H1 (cell line): ENCODE measurements at regions not wholly inside any gene's neighbourhood (a gene's known extent, or its start where the extent isn't known, plus 50 kb on each side); places are given as distances from the start of the nearest gene placed in this dataset.

Experiments
- CTCF ChIA-PET: fragments of 300-600 bp; sonication (Branson Sonifier 250); formaldehyde crosslinking; loops from one replicate; lab custom pipeline; 2021; ENCODE audit not compliant: partially characterized antibody; lab: Charles Lee
- POLR2A ChIA-PET: fragments of 300-600 bp; sonication (Branson Sonifier 250); formaldehyde crosslinking; loops from one replicate; lab custom pipeline; 2021; ENCODE audit warnings: inconsistent platforms; ENCODE audit not compliant: partially characterized antibody; lab: Charles Lee
- DNase-seq, 2 experiments: peaks; one replicate each; pipeline versions ENCODE4 v3.0.0 to v3.0.0-alpha.2; 2010 to 2022; ENCODE audit warnings: low spot score in 2 of 2, low read depth in 1 of 2, mixed read lengths in 1 of 2
- FAIRE-seq: peaks from 2 replicates; lab custom pipeline; 2011; peaks lifted over from hg19 to GRCh38; lab: Jason Lieb, UNC
- H2AFZ ChIP-seq: 2 replicates; pipeline ENCODE4 v1.8.1; 2012; ENCODE audit warnings: low read length, inconsistent platforms
- H2AK5ac ChIP-seq: 2 replicates; pipeline ENCODE4 v1.6.1; 2013; ENCODE audit warnings: low read depth, low read length
- H2BK120ac ChIP-seq: replicated peaks from 2 replicates; pipeline ENCODE3; 2013; ENCODE audit warnings: low read depth, low read length, inconsistent platforms
- H2BK12ac ChIP-seq: 2 replicates; pipeline ENCODE4 v1.6.1; 2013; ENCODE audit warnings: low read depth, low read length
- H2BK15ac ChIP-seq: 2 replicates; pipeline ENCODE4 v1.6.1; 2013; ENCODE audit warnings: low read length
- H2BK20ac ChIP-seq: 2 replicates; pipeline ENCODE4 v1.6.1; 2013; ENCODE audit warnings: low read length
- H2BK5ac ChIP-seq: 2 replicates; pipeline ENCODE4 v1.6.1; 2013; ENCODE audit warnings: low read depth, low read length
- H3K14ac ChIP-seq: 2 replicates; pipeline ENCODE4 v1.6.1; 2013; ENCODE audit warnings: inconsistent platforms; ENCODE audit not compliant: insufficient read length
- H3K18ac ChIP-seq: 2 replicates; pipeline ENCODE4 v1.6.1; 2013; ENCODE audit warnings: low read length; ENCODE audit errors: extremely low read depth
- H3K23ac ChIP-seq: 2 replicates; pipeline ENCODE4 v1.6.1; 2013; ENCODE audit warnings: inconsistent platforms; ENCODE audit not compliant: insufficient read length
- H3K23me2 ChIP-seq: 2 replicates; pipeline ENCODE4 v1.6.1; 2013; ENCODE audit warnings: low read depth, low read length
- H3K27ac ChIP-seq: 2 replicates; pipeline ENCODE4 v1.6.1; 2011; ENCODE audit warnings: low read depth, low read length, inconsistent platforms
- H3K27me3 ChIP-seq, 4 experiments: replicated peaks in 1 of 4; 1 replicate in 1 of 4; 2 replicates in 3 of 4; pipeline versions ENCODE4 v1.6.1 to v1.8.1; 2011 to 2013; ENCODE audit warnings: low read length in 3 of 4, mild to moderate bottlenecking in 3 of 4, inconsistent platforms in 2 of 4, mixed read lengths in 2 of 4, moderate library complexity in 1 of 4; ENCODE audit not compliant: control insufficient read depth in 3 of 4, insufficient read depth in 3 of 4; ENCODE audit errors: extremely low read depth in 1 of 4
- H3K36me3 ChIP-seq, 4 experiments: 2 replicates each; pipeline versions ENCODE4 v1.6.1 to v1.8.1; 2011 to 2013; ENCODE audit warnings: mild to moderate bottlenecking in 4 of 4, low read length in 3 of 4, moderate library complexity in 2 of 4, control low read depth in 1 of 4, inconsistent platforms in 1 of 4; ENCODE audit not compliant: insufficient read depth in 4 of 4, control insufficient read depth in 2 of 4
- H3K4ac ChIP-seq: replicated peaks from 2 replicates; pipeline ENCODE3; 2013; ENCODE audit warnings: low read length, low read depth, mixed read lengths, inconsistent platforms; ENCODE audit not compliant: insufficient read length
- H3K4me1 ChIP-seq, 4 experiments: replicated peaks in 1 of 4; 1 replicate in 1 of 4; 2 replicates in 3 of 4; pipeline versions ENCODE4 v1.6.1 to v1.8.1; 2011 to 2013; ENCODE audit warnings: low read length in 3 of 4, inconsistent platforms in 2 of 4, mixed read lengths in 1 of 4; ENCODE audit not compliant: insufficient read depth in 4 of 4, control insufficient read depth in 3 of 4
- H3K4me2 ChIP-seq, 2 experiments: 2 replicates each; pipeline versions ENCODE4 v1.6.1 to v1.8.1; 2011 to 2013; ENCODE audit warnings: low read depth in 2 of 2, low read length in 2 of 2, control low read depth in 1 of 2, inconsistent platforms in 1 of 2, mild to moderate bottlenecking in 1 of 2; ENCODE audit not compliant: insufficient read depth in 1 of 2
- H3K4me3 ChIP-seq, 4 experiments: fragments of 200-600, 300-600 bp in 1 of 4; sonication (generic), shearing (Covaris generic), sonication (Bioruptor Twin) in 1 of 4; 2 replicates each; pipeline versions ENCODE4 v1.5.1 to v1.8.1; 2011 to 2016; ENCODE audit warnings: low read length in 4 of 4, low read depth in 3 of 4, control low read depth in 2 of 4, inconsistent platforms in 2 of 4, mild to moderate bottlenecking in 2 of 4, mixed read lengths in 1 of 4, moderate library complexity in 1 of 4; ENCODE audit not compliant: insufficient read depth in 2 of 4; ENCODE audit errors: extremely low read depth in 1 of 4
- H3K56ac ChIP-seq: replicated peaks from 2 replicates; pipeline ENCODE3; 2013; ENCODE audit warnings: low read depth, mild to moderate bottlenecking, mixed read lengths, low read length, inconsistent platforms; ENCODE audit not compliant: insufficient read length
- H3K79me1 ChIP-seq: 2 replicates; pipeline ENCODE4 v1.6.1; 2013; ENCODE audit warnings: low read depth, low read length, control low read depth
- H3K79me2 ChIP-seq, 2 experiments: 2 replicates each; pipeline versions ENCODE4 v1.6.1 to v1.8.1; 2012 to 2013; ENCODE audit warnings: low read length in 2 of 2, mild to moderate bottlenecking in 2 of 2, inconsistent platforms in 1 of 2; ENCODE audit not compliant: insufficient read depth in 2 of 2, control insufficient read depth in 1 of 2
- H3K9ac ChIP-seq, 4 experiments: replicated peaks in 1 of 4; 1 replicate in 1 of 4; 2 replicates in 3 of 4; pipeline versions ENCODE4 v1.6.1 to v1.8.1; 2011 to 2013; ENCODE audit warnings: low read depth in 3 of 4, low read length in 3 of 4, control low read depth in 2 of 4, mild to moderate bottlenecking in 2 of 4, moderate library complexity in 2 of 4, inconsistent platforms in 1 of 4; ENCODE audit errors: extremely low read depth in 1 of 4
- H3K9me3 ChIP-seq, 2 experiments: 2 replicates each; pipeline versions ENCODE4 v1.6.1 to v1.8.1; 2012 to 2013; ENCODE audit warnings: mild to moderate bottlenecking in 2 of 2, moderate library complexity in 2 of 2, control low read depth in 1 of 2, inconsistent platforms in 1 of 2, low read depth in 1 of 2, low read length in 1 of 2, mixed read lengths in 1 of 2; ENCODE audit not compliant: insufficient read depth in 2 of 2
- H4K20me1 ChIP-seq, 2 experiments: replicated peaks in 1 of 2; 2 replicates each; pipeline versions ENCODE3 to v1.8.1; 2011 to 2013; ENCODE audit warnings: inconsistent platforms in 2 of 2, low read length in 2 of 2, mild to moderate bottlenecking in 1 of 2; ENCODE audit not compliant: insufficient read depth in 2 of 2, control insufficient read depth in 1 of 2
- H4K5ac ChIP-seq: 2 replicates; pipeline ENCODE4 v1.6.1; 2013; ENCODE audit warnings: low read length, low read depth, mixed read lengths, inconsistent platforms; ENCODE audit not compliant: insufficient read length
- H4K8ac ChIP-seq: 2 replicates; pipeline ENCODE4 v1.8.0; 2013; ENCODE audit warnings: mild to moderate bottlenecking, moderate library complexity, low read length, inconsistent platforms; ENCODE audit not compliant: insufficient read depth; ENCODE audit errors: extremely low read depth
- H4K91ac ChIP-seq: replicated peaks from 2 replicates; pipeline ENCODE3; 2013; ENCODE audit warnings: low read length, mixed read lengths, inconsistent platforms; ENCODE audit not compliant: insufficient read length
- CBX5 ChIP-seq: fragments of 300-800, 300-1000 bp; sonication (generic); IDR thresholded peaks from 2 replicates; pipeline ENCODE4 v1.7.1; 2016; ENCODE audit warnings: antibody characterized with exemption, low read length, low read depth
- WGBS, 2 experiments: shearing (Covaris generic) in 1 of 2; methylation state at CpG; one replicate each; pipeline versions ENCODE4 v1.1.6 to v1.1.7; 2013 to 2015; ENCODE audit warnings: low lambda C conversion rate in 2 of 2, mixed read lengths in 2 of 2, inconsistent platforms in 1 of 2, low coverage in 1 of 2, missing lambda C conversion rate in 1 of 2; ENCODE audit not compliant: insufficient replicate concordance in 2 of 2, insufficient coverage in 1 of 2, insufficient read length in 1 of 2; ENCODE audit errors: extremely low coverage in 1 of 2, missing lambda C conversion rate in 1 of 2; 5-methylcytosine and 5-hydroxymethylcytosine counted together

GRCh38 chr5:162683284-162683683 lies 615.7 kb downstream of the GABRG2 start:
- TF ChIP-seq CBX5 = no peak
- H3K23me2 ChIP-seq = no peaks in the 10 kb centered on the region
- H3K18ac ChIP-seq = no peak overlapping the region
- no peaks in the 10 kb centered on the region for H3K4me1 ChIP-seq
- no peak overlapping the region for H2AFZ ChIP-seq
- no peak overlapping the region for H3K23ac ChIP-seq
- no peak overlapping the region for H2BK120ac ChIP-seq
- H3K56ac ChIP-seq = no peak overlapping the region
- H4K91ac ChIP-seq = no peak overlapping the region
- H4K5ac ChIP-seq = no peak overlapping the region
- no peak overlapping the region for H3K9ac ChIP-seq
- H2BK5ac ChIP-seq = no peak overlapping the region
- ChIA-PET POLR2A (no interaction called here), CTCF (no interaction called here)
- no peak overlapping the region for H2BK15ac ChIP-seq
- H3K14ac ChIP-seq = no peak overlapping the region
- no peaks in the 10 kb centered on the region for H3K79me1 ChIP-seq
- no peak overlapping the region for H3K4ac ChIP-seq
- no peaks in the 10 kb centered on the region for H3K79me2 ChIP-seq
- H2BK12ac ChIP-seq = no peak overlapping the region
- FAIRE-seq (no peak), DNase-seq (no peak)
- no peak overlapping the region for H4K8ac ChIP-seq
- H3K36me3 ChIP-seq = no peaks in the 10 kb centered on the region
- no peaks in the 10 kb centered on the region for H3K27me3 ChIP-seq
- no peak overlapping the region for H3K4me3 ChIP-seq
- no peaks in the 10 kb centered on the region for H3K9me3 ChIP-seq
- no peak overlapping the region for H2AK5ac ChIP-seq
- H3K4me2 ChIP-seq = no peak overlapping the region
- H4K20me1 ChIP-seq = no peaks in the 10 kb centered on the region
- no peak overlapping the region for H3K27ac ChIP-seq
- 91% methylated on average over 2 of the region's 2 CpGs; no CpG with 5 or more reads in 1 of the 2 experiments for WGBS, 2 experiments
- no peak overlapping the region for H2BK20ac ChIP-seq
